Fibroblast of the aortic adventitia (primary cell): ENCODE measurements at regions not wholly inside any gene's neighbourhood (a gene's known extent, or its start where the extent isn't known, plus 50 kb on each side); places are given as distances from the start of the nearest gene placed in this dataset.

Source experiments
- DNase-seq: peaks from one replicate; pipeline ENCODE4 v3.0.0-alpha.2; 2010; ENCODE audit warnings: low read depth
- H3K4me3 ChIP-seq: 2 replicates; pipeline ENCODE4 v1.5.1; 2011; ENCODE audit warnings: low read depth, mild to moderate bottlenecking, control low read depth, low read length, moderate library complexity
- CTCF ChIP-seq: IDR thresholded peaks from 2 replicates; pipeline ENCODE4 v1.5.1; 2011; ENCODE audit warnings: mild to moderate bottlenecking, low read length, control low read depth, inconsistent platforms; ENCODE audit not compliant: insufficient read depth

- no peak for TF ChIP-seq CTCF
- H3K4me3 ChIP-seq, result no peak overlapping the region
- DNase-seq, result peak; percentile 97
Measured at GRCh38 chr9:134502809-134503211, 138.8 kb upstream of the COL5A1 start.

- DNase-seq, result peak; percentile 12
- no peak for TF ChIP-seq CTCF
- no peak overlapping the region for H3K4me3 ChIP-seq
Measured at GRCh38 chr9:134503301-134504105, 138.1 kb upstream of the COL5A1 start.

DNA sequence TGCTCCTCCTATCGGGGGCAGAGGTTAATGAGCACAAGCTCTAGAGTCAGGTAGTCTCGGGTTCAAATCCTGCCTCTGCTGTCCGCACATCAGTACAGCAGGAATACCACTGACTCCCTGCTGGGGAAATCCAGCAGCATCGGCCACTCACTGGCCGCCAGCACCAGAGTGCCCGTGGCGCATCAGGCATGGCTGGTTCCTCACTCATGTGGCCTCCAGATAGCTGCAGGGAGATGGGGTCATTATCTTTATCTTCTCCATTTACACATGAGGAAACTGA, 137.6 kb upstream of the COL5A1 start:
- DNase-seq, result no peak
- no peak for TF ChIP-seq CTCF
- H3K4me3 ChIP-seq, result no peak overlapping the region

DNA sequence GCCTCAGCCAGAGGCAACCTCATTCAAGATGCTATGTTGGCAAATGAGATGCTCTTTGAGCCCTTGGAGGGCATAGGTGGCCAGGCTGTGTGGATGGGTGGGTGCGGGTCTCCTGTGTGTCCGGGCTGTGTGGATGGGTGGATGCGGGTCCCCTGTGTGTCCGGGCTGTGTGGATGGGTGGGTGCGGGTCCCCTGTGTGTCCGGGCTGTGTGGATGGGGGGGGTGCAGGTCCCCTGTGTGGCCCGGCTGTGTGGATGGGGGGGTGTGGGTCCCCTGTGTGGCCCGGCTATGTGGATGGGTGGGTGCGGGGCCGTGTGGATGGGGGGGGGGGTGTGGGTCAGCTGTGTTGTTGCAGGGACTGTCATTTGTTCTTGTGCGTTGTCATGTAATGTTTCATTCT, 136.6 kb upstream of the COL5A1 start:
- no peak overlapping the region for H3K4me3 ChIP-seq
- no peak for DNase-seq
- TF ChIP-seq CTCF, result no peak

DNA sequence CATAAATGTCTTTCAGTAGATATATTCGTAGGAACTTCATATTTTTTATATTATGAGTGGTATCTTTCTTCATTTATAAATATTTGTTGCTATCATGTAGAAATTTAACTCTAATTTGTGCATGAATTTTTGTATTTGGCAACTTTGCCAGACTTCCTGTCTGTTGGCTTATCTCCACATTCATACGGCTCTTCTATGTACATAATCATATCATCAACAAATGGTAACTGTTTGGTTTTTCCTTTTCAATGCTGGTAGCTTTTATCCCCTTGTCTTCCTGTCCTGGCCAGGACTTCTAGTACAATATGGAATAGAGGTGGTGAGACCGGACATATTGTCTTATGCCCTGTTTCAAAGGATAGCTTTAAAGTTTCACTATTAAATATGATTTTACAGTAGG, 132.3 kb upstream of the COL5A1 start:
- no peak for DNase-seq

DNA sequence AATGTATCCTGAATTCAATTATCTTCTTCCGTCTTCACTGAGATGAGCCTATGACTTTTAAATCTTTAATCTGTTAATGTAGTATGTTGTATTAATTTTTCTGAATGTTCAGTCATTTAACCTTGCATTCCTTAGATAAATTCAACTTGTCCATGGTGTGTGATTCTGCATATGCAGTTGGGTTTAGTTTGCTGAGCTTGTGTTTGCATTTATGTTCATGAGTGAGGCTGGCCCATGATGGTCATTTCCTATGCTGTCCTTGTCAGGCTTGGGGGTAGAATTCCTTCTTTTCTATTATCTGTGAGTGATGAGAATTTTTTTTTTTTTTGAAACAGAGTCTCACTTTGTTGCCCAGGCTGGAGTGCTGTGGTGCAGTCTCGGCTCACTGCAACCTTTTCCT, 131.8 kb upstream of the COL5A1 start:
- TF ChIP-seq CTCF, result no peak
- H3K4me3 ChIP-seq, result no peak overlapping the region
- DNase-seq, result no peak

More for the DNA sequence above, 132.3 kb upstream of the COL5A1 start:
- no peak overlapping the region for H3K4me3 ChIP-seq
- TF ChIP-seq CTCF, result no peak

GRCh38 chr9:134514503-134514902, 127.1 kb upstream of the COL5A1 start:
- no peak for DNase-seq
- TF ChIP-seq CTCF, result no peak
- no peak overlapping the region for H3K4me3 ChIP-seq
